ENCODE measurements at regions not wholly inside any gene's neighbourhood (a gene's known extent, or its start where the extent isn't known, plus 50 kb on each side); places are given as distances from the start of the nearest gene placed in this dataset.

DNA sequence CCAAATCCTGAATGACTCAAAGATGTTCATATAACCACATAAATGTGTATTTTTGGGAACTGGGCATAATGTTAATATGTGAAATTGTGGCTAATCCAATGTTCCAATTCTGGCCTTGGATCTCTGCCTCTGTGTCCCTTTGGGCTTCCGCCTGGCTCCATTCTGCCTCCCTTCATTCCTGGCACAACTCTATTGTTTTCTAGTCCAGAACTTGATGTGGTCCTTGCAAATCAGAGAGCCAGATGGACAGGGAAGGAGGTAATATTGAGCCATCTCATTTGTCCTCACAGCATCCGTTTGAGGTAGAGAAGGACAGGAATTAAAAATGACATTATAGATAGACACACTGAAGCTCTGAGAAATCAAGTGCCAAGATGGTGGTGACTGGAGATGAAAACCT lies 355.7 kb upstream of the TBL1XR1 start:
- H3K4me3 ChIP-seq (ENCODE audit: low read depth in 1 of 2, low read length in 1 of 2) = no peak overlapping the region
- TF ChIP-seq, protein P1, sequence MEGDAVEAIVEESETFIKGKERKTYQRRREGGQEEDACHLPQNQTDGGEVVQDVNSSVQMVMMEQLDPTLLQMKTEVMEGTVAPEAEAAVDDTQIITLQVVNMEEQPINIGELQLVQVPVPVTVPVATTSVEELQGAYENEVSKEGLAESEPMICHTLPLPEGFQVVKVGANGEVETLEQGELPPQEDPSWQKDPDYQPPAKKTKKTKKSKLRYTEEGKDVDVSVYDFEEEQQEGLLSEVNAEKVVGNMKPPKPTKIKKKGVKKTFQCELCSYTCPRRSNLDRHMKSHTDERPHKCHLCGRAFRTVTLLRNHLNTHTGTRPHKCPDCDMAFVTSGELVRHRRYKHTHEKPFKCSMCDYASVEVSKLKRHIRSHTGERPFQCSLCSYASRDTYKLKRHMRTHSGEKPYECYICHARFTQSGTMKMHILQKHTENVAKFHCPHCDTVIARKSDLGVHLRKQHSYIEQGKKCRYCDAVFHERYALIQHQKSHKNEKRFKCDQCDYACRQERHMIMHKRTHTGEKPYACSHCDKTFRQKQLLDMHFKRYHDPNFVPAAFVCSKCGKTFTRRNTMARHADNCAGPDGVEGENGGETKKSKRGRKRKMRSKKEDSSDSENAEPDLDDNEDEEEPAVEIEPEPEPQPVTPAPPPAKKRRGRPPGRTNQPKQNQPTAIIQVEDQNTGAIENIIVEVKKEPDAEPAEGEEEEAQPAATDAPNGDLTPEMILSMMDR (IDR thresholded peaks at IDR 0.05) = no peak
- H3K27me3 ChIP-seq = no peaks in the 10 kb centered on the region
- no peaks in the 10 kb centered on the region for H3K36me3 ChIP-seq
- no peaks in the 10 kb centered on the region for H3K9me3 ChIP-seq
- H3K27ac ChIP-seq = no peak overlapping the region
- H3K4me1 ChIP-seq (ENCODE audit: control insufficient read depth in 1 of 2, insufficient read depth in 1 of 2, low read depth in 1 of 2, low read length in 1 of 2) = no peaks in the 10 kb centered on the region

DNA sequence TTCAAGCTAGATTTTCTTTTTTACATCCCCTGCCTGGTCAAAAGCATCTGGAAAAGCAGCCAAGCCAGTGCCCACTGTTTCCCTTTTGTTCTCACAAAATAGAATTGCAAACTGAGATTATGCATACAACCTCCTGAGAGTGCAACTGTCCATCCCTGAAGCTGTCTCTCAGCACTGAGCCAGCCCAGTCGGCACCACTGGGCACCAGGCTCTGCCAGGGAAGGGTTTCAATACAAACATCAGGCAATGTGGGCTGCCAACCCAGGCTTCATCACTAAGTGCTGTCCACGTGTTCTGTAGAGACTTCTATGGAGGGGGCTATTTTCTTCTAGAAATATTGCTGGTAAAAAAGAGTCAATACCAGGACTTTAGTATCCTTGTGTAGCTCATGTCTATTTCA lies 356.3 kb upstream of the TBL1XR1 start:
- H3K36me3 ChIP-seq = no peaks in the 10 kb centered on the region
- H3K27me3 ChIP-seq = no peaks in the 10 kb centered on the region
- H3K27ac ChIP-seq = no peak overlapping the region
- TF ChIP-seq, protein P1 (IDR thresholded peaks at IDR 0.05) = no peak
- no peak overlapping the region for H3K4me3 ChIP-seq (ENCODE audit: low read depth in 1 of 2, low read length in 1 of 2)
- no peaks in the 10 kb centered on the region for H3K4me1 ChIP-seq (ENCODE audit: control insufficient read depth in 1 of 2, insufficient read depth in 1 of 2, low read depth in 1 of 2, low read length in 1 of 2)
- H3K9me3 ChIP-seq = no peaks in the 10 kb centered on the region

- Histone ChIP-seq H3K4me3 (ENCODE audit: low read depth in 1 of 2, low read length in 1 of 2) (no peak overlapping the region), H3K27ac (no peak overlapping the region), H3K27me3 (no peaks in the 10 kb centered on the region), H3K36me3 (no peaks in the 10 kb centered on the region), H3K9me3 (no peaks in the 10 kb centered on the region), H3K4me1 (ENCODE audit: control insufficient read depth in 1 of 2, insufficient read depth in 1 of 2, low read depth in 1 of 2, low read length in 1 of 2) (no peaks in the 10 kb centered on the region)
- TF ChIP-seq, protein P1 (IDR thresholded peaks at IDR 0.05) = no peak
These were observed 357.8 kb upstream of the TBL1XR1 start for GRCh38 chr3:177554895-177555759.

DNA sequence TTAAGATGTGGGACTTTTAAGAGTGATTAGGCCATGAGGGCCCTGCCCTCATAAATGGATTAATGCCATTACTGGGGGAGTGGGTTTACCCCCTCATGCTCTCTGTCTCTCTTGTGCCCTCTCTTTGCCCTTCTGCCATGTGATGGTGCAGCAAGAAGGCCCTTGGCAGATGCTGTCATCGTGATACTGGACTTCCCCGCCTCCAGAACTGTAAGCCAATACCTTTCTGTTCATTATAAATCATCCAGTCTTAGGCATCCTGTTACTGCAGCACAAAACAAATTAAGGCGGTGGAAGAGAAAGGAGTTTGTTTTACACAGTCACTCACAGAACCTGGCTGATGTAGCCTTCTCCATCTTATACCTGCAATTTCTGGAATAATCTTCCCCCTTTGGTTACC lies 360.3 kb upstream of the TBL1XR1 start:
- Histone ChIP-seq H3K4me1 (ENCODE audit: control insufficient read depth in 1 of 2, insufficient read depth in 1 of 2, low read depth in 1 of 2, low read length in 1 of 2) (no peaks in the 10 kb centered on the region), H3K9me3 (no peaks in the 10 kb centered on the region), H3K36me3 (no peaks in the 10 kb centered on the region), H3K27me3 (no peaks in the 10 kb centered on the region), H3K4me3 (ENCODE audit: low read depth in 1 of 2, low read length in 1 of 2) (no peak overlapping the region), H3K27ac (no peak overlapping the region)
- TF ChIP-seq, protein P1 (IDR thresholded peaks at IDR 0.05) = no peak

DNA sequence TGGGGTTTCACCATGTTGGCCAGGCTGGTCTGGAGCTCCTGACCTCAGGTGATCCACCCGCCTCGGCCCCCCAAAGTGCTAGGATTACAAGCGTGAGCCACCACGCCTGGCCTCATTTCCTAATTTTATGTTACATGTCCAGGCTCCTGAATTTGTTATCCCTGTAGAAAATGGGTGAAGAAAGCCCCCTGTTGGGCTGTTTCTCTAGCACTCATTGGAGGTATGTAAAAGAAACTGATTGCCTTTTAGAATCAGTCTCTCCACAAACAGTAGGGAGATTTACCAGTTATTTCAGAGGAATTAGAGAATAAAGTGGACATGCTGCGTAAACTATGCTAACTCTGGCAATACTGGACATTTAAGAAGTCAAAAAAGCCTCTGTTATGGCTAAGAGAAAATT lies 364.1 kb upstream of the TBL1XR1 start:
- Histone ChIP-seq H3K27me3 (no peaks in the 10 kb centered on the region), H3K4me1 (ENCODE audit: control insufficient read depth in 1 of 2, insufficient read depth in 1 of 2, low read depth in 1 of 2, low read length in 1 of 2) (no peaks in the 10 kb centered on the region), H3K9me3 (no peaks in the 10 kb centered on the region), H3K4me3 (ENCODE audit: low read depth in 1 of 2, low read length in 1 of 2) (no peak overlapping the region), H3K36me3 (no peaks in the 10 kb centered on the region), H3K27ac (no peak overlapping the region)
- TF ChIP-seq, protein P1 (IDR thresholded peaks at IDR 0.05) = no peak
